Gastrocnemius medialis (tissue), 4 donors: ENCODE measurements at regions not wholly inside any gene's neighbourhood (a gene's known extent, or its start where the extent isn't known, plus 50 kb on each side); places are given as distances from the start of the nearest gene placed in this dataset.
"Not testable (repeated sequence)": the region's sequence is repeated elsewhere in the genome, so short reads cannot be mapped to it uniquely, and the experiment has no call there.

ENCODE experiments used
- ATAC-seq, 2 donors: fragments of 150-250 bp; one replicate each; pipeline ENCODE4 v1.9.1; 2016
- DNase-seq, 2 donors: peaks; one replicate each; pipeline ENCODE4 v3.0.0-alpha.2; 2019
- H3K27ac ChIP-seq, 4 donors: fragments of 200-600 bp; sonication (generic); 1 replicate in 1 of 4; 2 replicates in 3 of 4; pipeline ENCODE4 v1.5.1; 2016 to 2018; ENCODE audit warnings: mild to moderate bottlenecking in 2 of 4, moderate library complexity in 1 of 4
- H3K27me3 ChIP-seq, 3 donors: fragments of 200-600 bp; sonication (generic) in 2 of 3; 1 replicate in 1 of 3; 2 replicates in 2 of 3; pipeline versions ENCODE4 v1.5.1 to v1.6.0; 2016 to 2019; ENCODE audit warnings: mild to moderate bottlenecking in 1 of 3, moderate library complexity in 1 of 3
- H3K36me3 ChIP-seq, 2 donors: fragments of 200-600 bp; sonication (generic) in 1 of 2; one replicate each; pipeline ENCODE4 v1.5.1; 2017 to 2018
- H3K4me1 ChIP-seq, 2 donors: fragments of 200-600 bp; sonication (generic) in 1 of 2; one replicate each; pipeline ENCODE4 v1.5.1; 2016 to 2017; ENCODE audit warnings: mild to moderate bottlenecking in 2 of 2
- H3K4me3 ChIP-seq, 4 donors: fragments of 200-600 bp; sonication (generic) in 3 of 4; 1 replicate in 1 of 4; 2 replicates in 3 of 4; pipeline ENCODE4 v1.5.1; 2016 to 2019; ENCODE audit warnings: mild to moderate bottlenecking in 2 of 4
- H3K9me3 ChIP-seq, 3 donors: fragments of 200-600 bp; sonication (generic) in 2 of 3; 1 replicate in 1 of 3; 2 replicates in 2 of 3; pipeline ENCODE4 v1.5.1; 2016 to 2019
- in situ Hi-C, 4 donors: fragments of 200-750 bp; cut with MboI; loops; one replicate each; pipeline versions ENCODE4 v1.15.0 to v1.8.0; 2017; ENCODE audit warnings: low sequenced_read_pairs in 4 of 4
- intact Hi-C: fragments of 100-400 bp; cut with DNase I; formaldehyde crosslinking; loops from one replicate; pipeline ENCODE4 v1.15.1; 2023; ENCODE audit warnings: low total_unique reads

GRCh38 chr9:67171721-67172120 lies 179.4 kb upstream of the SPATA31A3 start:
- H3K27me3 ChIP-seq, H3K4me3 ChIP-seq, H3K27ac ChIP-seq, H3K4me1 ChIP-seq, H3K9me3 ChIP-seq, intact Hi-C loops, ATAC-seq, DNase-seq, H3K36me3 ChIP-seq, in situ Hi-C loops: not testable (repeated sequence)

GRCh38 chr9:67168530-67169157 lies 176.3 kb upstream of the SPATA31A3 start:
- H3K27me3 ChIP-seq, intact Hi-C loops, H3K36me3 ChIP-seq, ATAC-seq, H3K4me1 ChIP-seq, H3K27ac ChIP-seq, H3K9me3 ChIP-seq, H3K4me3 ChIP-seq, DNase-seq, in situ Hi-C loops: not testable (repeated sequence)

- H3K27me3 ChIP-seq, H3K27ac ChIP-seq, H3K4me3 ChIP-seq, DNase-seq, intact Hi-C loops, H3K36me3 ChIP-seq, H3K9me3 ChIP-seq, ATAC-seq, H3K4me1 ChIP-seq, in situ Hi-C loops: not testable (repeated sequence)
Measured at GRCh38 chr9:67166335-67166734, 174.0 kb upstream of the SPATA31A3 start.

GRCh38 chr9:67162827-67163226 lies 170.5 kb upstream of the SPATA31A3 start:
- in situ Hi-C loops, DNase-seq, H3K4me3 ChIP-seq, ATAC-seq, H3K36me3 ChIP-seq, H3K9me3 ChIP-seq, H3K4me1 ChIP-seq, H3K27ac ChIP-seq, intact Hi-C loops, H3K27me3 ChIP-seq: not testable (repeated sequence)

DNA sequence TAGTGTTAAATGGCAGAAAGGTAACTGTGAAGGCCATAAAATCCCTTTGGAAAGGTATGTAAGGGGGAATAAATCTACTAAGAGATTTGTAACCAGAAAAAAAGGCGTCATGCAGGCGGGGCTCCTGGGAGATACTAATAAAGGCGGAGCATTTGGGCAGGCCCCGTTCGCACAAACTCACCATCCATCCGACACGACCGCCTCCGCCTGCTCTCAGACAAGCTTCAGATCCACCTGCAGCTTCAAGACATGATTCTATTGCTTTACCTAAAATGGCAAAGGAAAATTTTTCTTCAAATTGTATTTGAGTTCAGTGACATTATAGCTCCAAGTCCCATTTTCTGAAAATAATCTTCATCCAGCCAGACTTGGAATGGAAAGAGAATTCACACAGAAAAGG lies 162.9 kb upstream of the SPATA31A3 start:
- H3K27ac ChIP-seq, intact Hi-C loops, ATAC-seq, H3K4me1 ChIP-seq, H3K36me3 ChIP-seq, DNase-seq, H3K27me3 ChIP-seq, in situ Hi-C loops, H3K4me3 ChIP-seq, H3K9me3 ChIP-seq: not testable (repeated sequence)

- H3K27me3 ChIP-seq, intact Hi-C loops, in situ Hi-C loops, H3K36me3 ChIP-seq, H3K4me3 ChIP-seq, H3K9me3 ChIP-seq, DNase-seq, H3K27ac ChIP-seq, ATAC-seq, H3K4me1 ChIP-seq: not testable (repeated sequence)
Measured at GRCh38 chr9:67153501-67153900, 161.2 kb upstream of the SPATA31A3 start.

GRCh38 chr9:67142392-67143107 lies 150.2 kb upstream of the SPATA31A3 start:
- H3K27me3 ChIP-seq, H3K4me1 ChIP-seq, intact Hi-C loops, DNase-seq, H3K27ac ChIP-seq, in situ Hi-C loops, H3K4me3 ChIP-seq, ATAC-seq, H3K36me3 ChIP-seq, H3K9me3 ChIP-seq: not testable (repeated sequence)

DNA sequence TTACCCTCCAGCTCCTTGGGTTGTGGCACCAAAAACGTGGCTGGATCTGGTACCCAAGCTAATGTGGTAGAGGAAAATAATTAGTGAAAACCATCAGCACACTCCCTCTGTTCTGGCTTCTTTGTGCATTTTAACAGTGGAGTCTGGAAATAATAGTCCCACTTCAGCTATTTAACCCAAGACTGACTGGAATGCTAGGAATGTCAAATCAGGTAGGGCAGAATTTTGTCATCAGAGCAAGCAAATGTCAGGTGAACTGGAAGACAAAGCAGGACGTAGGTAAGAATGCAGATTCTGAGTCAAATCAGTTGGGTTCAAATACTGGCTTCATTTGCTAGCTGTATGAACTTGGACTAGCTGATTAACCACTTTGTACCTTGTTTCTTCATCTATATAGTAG lies 144.0 kb upstream of the SPATA31A3 start:
- H3K4me3 ChIP-seq, ATAC-seq, DNase-seq, H3K4me1 ChIP-seq, H3K36me3 ChIP-seq, H3K9me3 ChIP-seq, in situ Hi-C loops, H3K27ac ChIP-seq, H3K27me3 ChIP-seq, intact Hi-C loops: not testable (repeated sequence)

- intact Hi-C loops, ATAC-seq, H3K9me3 ChIP-seq, in situ Hi-C loops, H3K36me3 ChIP-seq, H3K4me3 ChIP-seq, H3K4me1 ChIP-seq, DNase-seq, H3K27me3 ChIP-seq, H3K27ac ChIP-seq: not testable (repeated sequence)
Measured at GRCh38 chr9:67133124-67133523, 140.8 kb upstream of the SPATA31A3 start.

DNA sequence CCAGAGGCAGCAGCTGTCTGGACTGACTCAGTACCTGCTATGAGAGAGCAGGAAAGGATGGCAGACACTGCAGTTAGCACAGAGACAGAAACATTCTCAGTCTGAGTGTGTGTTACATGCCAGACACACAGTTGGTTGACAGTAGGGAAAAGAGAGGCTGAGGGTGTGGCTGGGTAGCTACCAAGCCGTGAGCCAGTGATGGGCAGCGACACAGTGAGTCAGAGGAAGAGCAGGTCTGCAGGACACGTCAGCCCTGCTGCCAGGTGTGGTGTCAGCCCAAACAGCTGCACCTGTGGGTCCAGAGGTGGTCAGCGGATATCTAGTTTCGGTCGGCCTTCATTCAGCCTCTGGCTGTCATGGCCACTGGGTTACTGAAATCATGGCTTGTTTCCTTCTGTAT lies 124.4 kb upstream of the SPATA31A3 start:
- H3K4me3 ChIP-seq, in situ Hi-C loops, H3K4me1 ChIP-seq, ATAC-seq, H3K36me3 ChIP-seq, H3K27me3 ChIP-seq, intact Hi-C loops, H3K27ac ChIP-seq, DNase-seq, H3K9me3 ChIP-seq: not testable (repeated sequence)

DNA sequence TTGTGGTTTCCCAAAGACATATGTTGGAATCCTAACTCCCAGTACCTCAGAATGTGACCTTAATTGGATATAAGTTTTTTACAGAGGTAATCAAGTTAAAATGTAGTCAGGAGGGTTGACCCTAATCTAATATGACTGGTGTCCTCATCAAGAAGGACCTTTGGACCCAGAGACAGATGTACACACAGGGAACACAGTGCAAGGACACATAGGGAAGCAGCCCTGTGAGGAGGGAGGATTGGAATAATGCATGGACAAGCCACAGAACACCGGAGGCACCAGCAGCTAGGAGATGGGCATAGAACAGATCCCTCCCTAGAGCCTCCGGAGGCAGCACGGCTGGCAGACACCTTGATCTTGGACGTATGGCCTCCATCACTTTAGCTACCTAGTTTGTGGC lies 119.8 kb upstream of the SPATA31A3 start:
- H3K36me3 ChIP-seq, H3K9me3 ChIP-seq, DNase-seq, intact Hi-C loops, ATAC-seq, H3K27me3 ChIP-seq, in situ Hi-C loops, H3K27ac ChIP-seq, H3K4me3 ChIP-seq, H3K4me1 ChIP-seq: not testable (repeated sequence)

DNA sequence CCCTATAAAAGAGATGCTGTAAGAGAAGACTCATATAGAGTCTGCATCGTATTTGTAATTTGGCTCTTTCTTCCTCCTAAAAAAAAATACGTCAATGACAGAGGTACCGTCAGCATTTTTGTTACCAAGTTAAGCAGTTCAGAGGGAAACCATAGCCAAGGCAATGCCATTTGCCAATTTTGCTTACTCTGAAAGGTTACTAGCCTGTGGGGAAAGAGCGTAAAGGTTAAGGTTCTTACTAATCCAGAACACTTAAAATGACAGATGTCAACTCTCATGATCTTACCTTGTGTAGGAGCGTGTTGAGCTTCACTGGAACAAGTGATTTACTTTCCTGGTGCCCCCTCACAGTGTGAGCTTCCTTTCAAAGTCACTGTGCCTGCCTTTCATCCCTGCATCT lies 119.4 kb upstream of the SPATA31A3 start:
- H3K27ac ChIP-seq, H3K36me3 ChIP-seq, in situ Hi-C loops, H3K27me3 ChIP-seq, H3K4me1 ChIP-seq, ATAC-seq, DNase-seq, H3K4me3 ChIP-seq, intact Hi-C loops, H3K9me3 ChIP-seq: not testable (repeated sequence)
